H1 (cell line): ENCODE measurements at regions not wholly inside any gene's neighbourhood (a gene's known extent, or its start where the extent isn't known, plus 50 kb on each side); places are given as distances from the start of the nearest gene placed in this dataset.

Source experiments
- CEBPB ChIP-seq: IDR thresholded peaks from 2 replicates; pipeline ENCODE4 v1.6.1; 2012; ENCODE audit warnings: low read depth, low read length
- CHD7 ChIP-seq: fragments of 300-600 bp; sonication (generic); IDR thresholded peaks from 2 replicates; pipeline ENCODE4 v1.7.1; 2012; ENCODE audit warnings: low read length, moderate library complexity, mild to moderate bottlenecking, inconsistent platforms; ENCODE audit not compliant: insufficient replicate concordance
- MAX ChIP-seq: IDR thresholded peaks from 2 replicates; pipeline ENCODE4 v1.6.1; 2012; ENCODE audit warnings: inconsistent platforms

GRCh38 chr11:25547292-25547691, 784.6 kb upstream of the ANO3 start (continued):
- TF ChIP-seq CHD7 = no peak
- no peak for TF ChIP-seq MAX
- TF ChIP-seq CEBPB = no peak
